H4 (cell line): ENCODE measurements at regions not wholly inside any gene's neighbourhood (a gene's known extent, or its start where the extent isn't known, plus 50 kb on each side); places are given as distances from the start of the nearest gene placed in this dataset.

Experiments used
- DNase-seq: peaks from one replicate; pipeline ENCODE4 v3.0.0-alpha.2; 2015; ENCODE audit warnings: low spot score

DNA sequence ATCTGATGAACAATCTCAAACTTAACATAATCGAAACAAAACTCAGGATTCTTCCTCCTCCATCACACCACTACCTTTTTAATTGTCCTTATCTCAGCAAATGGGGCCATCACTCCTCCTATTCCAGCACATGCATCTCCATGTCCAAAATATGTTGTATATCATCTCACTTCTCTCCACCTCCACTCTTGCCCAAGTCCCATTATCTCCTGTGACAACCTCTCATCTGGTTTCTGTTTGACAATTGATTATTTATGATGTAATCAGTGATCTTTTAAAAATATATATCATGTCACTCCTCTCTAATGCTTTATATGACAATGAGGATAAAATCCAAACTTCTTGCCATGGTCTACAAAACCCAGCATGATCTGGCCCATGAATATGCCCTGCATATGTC, 200.8 kb upstream of the HMGA2 start:
- no peak for DNase-seq

DNA sequence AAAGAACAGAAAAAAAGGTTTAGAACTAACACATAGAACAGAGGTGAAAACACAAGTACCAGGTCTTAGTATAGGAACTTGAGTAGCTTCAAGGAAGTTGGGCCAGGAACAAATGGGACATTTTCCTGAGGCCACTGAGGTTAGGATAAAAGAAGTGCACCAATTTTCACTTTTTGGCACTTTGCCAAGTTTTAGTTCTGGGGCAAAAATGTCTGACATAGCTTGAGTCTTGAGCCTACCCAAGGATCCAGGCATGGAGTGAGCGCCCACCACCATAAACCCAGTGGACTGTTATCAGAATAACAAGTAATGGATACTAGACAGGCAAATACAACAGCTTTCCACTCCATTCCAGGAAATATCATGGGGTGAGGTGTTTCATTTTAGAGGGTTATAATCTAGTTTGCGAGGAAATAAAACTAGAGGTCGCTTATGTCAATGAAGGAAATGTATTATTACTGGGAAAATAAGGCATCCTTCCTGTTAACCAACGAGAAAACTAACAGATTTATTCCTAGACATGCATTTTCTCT, 199.7 kb upstream of the HMGA2 start:
- DNase-seq, result no peak

DNA sequence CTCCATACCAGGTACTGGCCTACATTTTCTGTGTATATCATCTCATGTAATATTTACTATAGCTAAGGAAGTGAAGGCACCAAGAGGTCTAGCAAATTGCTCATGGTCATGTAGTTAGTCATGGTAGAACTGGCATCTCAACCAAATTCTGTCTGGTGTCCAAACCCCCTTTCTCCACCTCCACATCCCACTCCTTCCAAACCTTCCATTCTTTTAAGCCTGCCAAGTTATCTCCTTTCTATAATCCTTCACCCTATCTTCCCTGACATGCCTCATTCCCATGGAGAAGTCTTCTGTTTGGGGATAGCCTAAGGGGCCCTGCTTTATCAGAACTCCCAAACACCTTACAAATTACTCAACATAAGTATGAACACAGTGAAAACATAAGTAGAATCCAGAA, 196.2 kb upstream of the HMGA2 start:
- DNase-seq, result no peak

DNA sequence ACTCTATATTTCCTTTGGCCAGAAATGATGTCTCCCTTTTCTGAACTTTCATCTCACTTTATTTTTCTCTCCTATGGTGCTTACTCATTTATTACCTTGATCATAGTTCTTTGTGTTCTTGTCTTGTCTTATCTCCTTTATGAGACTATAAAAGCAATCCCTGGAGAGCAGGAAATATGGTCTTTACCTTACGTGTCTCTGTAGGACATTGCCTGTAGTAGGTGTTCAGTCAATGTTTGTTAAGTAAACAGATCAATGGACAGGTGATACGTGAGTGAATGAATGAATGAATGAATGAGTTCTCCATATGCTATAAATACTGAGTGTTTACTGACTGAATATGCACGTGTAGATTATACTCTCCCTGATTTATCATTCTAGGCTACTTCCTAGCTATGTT, 193.7 kb upstream of the HMGA2 start:
- no peak for DNase-seq

DNA sequence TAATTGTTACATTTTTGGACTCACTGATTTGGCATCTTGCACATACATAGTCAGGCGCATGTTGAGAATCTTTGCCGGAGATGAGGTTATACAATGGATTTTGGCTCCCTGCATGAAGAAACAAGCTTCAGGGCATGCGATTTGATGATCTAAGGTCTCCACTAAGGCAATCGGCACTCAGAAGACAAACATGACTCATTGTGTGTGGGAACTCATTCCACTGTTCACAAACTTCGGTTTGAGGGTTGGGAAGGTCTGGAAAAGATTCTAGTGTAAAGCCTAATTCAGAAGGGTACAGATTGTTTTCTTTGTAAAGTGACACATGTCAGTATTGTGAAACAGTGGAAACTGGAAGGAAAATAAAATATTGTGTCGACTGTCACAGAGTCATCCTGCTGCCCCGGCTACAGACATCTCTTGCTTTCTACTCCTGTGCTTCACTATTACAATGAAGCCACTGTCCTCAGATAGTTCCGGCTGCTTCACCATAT, 192.6 kb upstream of the HMGA2 start:
- peak; percentile 89 for DNase-seq

DNA sequence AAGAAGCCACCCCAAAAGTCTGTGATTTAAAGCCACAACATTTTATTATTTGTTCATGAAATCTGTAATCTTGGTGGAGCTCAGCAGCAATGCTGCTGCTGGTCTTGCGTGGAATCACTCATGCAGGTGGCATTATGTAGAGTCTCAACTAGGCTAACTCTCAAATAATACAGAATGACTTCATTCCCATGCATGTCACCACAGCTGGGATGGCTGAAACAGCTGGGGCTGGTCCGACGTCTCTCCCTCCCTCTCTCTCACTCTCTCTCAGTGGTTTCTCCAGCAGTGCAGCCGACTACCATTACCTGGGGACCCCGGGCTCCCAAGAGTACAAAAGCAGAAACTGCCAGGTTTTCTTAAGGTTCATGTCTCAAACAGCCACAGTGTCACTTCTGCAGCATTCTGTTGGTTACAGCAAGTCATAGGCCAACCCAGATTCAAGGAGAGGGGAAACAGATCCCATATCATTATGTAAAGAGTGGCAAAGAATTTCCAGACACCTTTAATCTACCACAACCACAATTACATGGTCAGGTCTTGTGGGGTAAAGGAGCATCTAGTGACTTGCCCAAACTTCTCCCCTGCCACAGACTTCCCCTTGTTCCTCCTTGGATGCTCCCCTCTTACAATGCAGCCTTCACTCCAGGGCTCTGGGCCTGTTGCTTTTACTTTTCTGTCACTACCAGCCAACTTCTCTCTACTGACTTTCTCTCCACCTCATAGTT, 192.0 kb upstream of the HMGA2 start:
- DNase-seq, result peak; percentile 16

DNA sequence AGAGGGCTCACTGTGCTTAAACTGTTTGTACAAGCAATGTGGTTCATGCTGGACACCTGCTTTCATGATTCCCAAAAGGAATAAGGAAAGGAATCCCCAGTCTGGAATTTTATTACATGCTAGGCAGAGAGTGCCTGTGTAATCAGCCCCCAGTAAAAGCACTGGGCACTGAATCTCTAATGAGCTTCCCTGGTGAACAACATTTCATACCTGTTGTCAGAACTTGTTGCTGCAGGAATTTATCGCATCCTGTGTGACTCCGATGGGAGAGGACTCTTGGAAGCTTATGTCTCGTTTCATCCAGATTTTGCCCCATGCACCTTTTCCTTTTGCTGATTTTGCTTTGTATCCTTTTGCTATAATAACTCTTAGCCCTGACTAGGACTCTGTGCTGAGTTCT, 190.2 kb upstream of the HMGA2 start:
- DNase-seq, result no peak

DNA sequence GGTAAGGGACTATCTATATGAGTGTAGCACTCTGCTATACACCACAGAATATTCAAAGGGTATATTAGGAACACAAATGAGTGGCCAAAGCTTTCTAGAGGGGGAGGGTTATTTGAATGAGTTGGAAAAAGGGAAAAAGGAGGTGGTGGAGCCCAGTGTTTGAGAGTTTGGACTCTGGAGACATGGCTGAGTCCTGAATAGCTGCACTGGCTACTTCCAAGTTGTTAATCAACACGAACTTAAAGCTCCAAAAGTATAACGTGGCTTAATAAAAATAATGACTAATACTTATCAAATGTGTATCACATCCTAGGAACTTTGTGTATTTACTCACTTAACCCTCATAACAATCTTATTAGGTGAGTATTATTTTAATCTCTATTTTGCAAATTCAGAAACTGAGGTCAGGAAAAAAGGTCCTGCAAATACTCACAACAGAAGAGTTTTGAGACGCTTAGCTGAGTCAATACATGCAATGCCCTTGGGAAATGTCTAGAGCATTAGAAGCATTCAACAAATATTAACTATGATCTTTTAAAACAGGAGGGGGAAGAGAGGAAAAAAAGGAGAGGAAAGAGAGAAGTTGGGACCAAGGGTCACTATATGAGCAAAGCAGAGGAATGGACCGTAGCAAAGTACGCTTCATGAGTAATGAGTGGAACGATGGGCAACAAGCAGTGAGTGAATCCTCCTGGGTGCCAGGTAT, 189.5 kb upstream of the HMGA2 start:
- DNase-seq, result no peak

DNA sequence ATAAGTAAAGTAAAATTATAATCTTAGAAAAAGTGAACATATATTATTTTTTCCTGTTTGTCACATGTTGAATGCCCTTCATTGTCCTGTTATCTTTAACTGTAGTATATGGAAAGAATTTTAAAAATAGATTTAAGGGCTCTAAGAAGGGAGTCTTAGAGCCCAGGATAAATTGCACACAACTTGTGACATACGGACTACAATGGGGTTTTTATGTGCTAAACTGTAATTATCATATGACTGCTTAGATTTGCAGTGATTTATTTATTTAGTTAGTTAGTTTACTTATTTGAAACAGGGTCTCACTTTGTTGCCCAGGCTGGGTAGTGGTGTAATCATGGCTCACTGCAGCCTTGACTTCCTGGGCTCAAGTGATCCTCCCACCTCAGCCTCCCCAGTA, 187.8 kb upstream of the HMGA2 start:
- DNase-seq, result no peak

DNA sequence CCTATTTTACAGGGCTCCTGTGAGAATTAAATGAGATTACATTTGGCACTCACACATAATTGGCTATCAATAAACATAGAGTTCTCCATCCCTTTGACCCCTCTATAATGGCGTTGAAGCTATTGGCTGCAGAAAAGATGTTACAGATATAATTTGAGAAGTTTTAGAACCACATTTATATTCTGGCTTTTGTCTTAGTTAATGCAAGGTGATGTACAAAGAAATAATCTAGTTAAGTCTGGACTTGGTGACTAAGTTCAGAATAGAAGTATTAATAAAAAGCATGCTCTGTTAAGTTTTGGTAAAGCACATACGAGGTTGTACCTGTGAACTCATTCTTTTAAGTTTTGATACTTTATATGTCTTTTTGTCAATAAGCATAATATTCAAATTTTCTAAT, 187.1 kb upstream of the HMGA2 start:
- no peak for DNase-seq

DNA sequence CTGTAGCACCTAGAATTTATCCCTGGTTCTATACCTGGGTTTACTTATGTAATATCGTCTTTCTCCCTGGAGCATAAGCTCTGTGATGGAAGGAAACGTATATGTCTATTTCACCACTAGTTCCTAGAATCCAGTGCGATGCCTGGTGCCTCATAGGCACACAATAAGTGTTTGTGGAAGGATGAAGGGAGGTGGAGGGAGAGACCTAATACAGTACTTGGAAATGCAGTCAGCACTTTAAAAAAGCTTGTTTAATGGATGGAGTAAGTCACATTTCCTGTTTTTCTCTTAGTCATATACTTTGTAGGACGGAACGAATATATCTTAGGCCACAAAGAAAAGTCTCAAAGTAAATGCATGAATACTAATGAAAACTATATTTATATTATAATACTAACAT, 186.5 kb upstream of the HMGA2 start:
- no peak for DNase-seq

DNA sequence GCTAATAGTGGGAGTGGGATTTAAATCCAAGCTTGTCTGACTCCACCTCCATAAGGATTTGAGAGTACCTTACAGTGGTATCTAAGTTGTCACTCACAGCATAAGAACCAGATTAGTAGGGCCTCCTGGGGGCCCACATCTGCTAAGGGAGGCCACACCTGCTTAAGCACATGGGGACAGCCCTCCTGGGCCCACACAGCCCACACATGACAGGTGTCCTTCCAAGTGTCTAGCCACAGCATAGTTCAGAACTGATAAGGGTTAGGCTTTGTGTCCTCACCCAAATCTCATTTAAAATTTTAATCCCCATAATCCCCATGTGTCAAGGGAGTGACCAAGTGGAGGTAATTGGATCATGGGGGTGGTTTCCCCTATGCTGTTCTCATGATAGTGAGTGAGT, 186.0 kb upstream of the HMGA2 start:
- no peak for DNase-seq

DNA sequence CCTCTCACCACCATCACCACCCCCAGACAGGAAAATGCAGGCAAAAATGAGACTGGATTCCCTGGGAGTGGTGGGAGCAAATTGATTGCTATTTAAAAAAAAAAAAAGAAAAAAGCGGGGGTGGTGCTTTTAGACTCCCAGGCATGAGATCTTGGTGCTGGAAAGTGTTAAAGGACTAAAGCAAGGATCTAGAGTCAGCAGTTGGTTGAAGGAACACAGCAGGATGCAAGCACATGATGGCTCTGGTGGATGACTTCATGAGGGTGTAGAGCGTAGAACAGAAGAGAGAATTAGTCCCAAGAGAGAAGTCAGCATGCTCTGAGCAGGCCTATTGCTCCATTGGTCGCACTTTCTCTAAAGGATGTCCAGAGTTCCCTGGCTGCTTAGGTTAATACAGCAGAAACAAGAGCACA, 183.8 kb upstream of the HMGA2 start:
- DNase-seq, result no peak

DNA sequence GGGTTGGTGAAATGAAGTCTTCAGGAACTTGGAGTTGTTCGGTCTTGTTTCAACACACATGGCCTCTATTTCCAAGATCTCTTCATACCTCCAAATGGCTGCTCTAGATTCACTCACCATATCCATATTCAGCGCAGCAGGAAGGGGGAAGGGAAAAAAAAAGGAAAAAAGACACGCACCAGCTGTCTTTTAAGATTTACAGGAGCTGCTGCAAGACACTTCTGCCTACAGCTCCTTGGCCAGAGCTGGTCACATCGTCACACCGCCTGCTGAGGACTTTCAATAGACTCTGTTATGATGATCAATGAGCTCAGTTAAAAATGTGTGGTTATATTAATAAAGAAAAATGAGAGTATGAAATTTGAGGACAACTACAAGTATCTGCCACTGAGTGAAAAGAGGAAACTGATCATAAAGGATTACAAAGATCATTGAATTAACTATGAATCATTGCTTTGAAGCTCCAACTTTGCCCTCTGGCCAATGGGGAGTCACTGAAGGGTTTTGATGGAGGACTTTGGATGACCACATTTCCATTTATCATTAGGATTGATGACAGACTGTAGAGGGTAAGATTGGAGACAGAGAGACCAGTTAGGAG, 182.1 kb upstream of the HMGA2 start:
- DNase-seq, result no peak

DNA sequence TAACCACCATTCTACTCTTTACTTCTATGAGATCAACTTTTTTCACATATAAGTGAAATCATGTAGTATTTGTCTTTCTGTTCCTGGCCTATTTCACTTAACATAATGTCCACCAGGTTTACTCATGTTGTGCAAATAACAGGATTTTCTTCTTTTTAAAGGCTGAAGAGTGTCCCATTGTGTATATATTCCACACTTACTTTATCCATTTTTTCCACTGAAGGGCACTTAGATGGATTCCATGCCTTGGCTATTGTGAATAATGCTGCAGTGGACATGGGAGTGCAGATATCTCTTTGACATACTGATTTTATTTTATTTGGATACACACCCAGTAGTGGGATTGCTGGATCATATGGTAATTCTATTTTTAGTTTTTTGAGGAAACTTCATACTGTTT, 181.1 kb upstream of the HMGA2 start:
- no peak for DNase-seq

DNA sequence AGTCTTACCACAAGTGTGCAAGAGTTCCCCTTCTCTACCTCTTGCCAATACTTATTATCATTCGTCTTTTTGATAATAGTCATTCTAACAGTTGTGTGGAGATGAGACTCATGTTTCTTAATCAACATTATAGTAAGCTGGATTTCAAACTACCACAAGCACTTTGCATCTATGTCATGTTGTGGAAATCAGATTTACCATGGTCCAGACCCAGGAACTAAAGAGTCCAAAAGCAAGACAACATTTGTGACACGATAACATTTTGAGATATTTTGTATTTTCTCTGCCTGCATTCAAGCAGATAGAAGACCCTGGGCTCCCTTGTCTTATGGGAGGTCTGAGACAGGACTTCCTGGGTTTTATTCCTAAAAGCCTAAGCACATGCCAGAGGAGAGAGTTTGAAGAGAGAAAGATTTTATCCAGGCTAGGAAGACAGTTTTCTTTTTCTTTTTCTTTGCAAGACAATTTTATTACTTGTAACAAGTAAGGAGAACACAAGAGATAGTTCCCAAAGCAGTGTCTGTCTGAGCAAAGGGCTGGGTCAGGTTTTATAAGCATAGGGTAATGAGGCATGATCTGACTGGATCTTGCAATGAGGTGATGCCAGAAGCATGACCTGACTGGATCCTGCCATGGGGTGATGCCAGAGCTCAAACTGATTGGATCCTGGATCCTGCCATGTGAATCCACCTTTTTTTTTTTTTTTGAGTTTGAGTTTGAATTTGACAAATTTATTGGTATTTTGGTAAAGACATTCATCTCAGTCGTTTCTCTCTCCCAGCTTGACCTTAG, 180.5 kb upstream of the HMGA2 start:
- DNase-seq, result no peak

DNA sequence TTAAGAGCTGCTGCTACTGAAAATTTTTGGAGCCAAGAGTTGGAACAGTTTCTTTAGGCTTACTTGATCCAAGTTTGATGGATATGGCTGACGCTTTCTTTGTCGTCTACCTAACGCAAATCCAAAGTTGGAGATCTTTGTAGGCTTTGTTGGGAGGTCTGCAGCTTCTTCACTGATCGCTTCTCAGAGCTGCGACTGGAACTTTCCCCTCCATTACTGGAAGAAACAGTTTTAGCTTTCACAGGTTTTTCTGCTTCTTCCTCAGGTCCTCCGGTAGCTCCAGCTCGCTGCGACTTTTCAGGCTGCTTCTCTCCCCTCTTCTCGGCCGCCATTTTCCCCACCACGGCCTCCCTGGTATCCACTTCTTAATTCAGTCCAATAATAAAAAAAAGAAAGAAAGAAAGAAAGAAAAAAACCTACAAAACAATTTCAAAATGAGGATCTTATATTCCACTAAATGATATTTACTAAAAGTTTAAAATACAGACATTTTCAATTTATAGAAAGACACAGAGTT, 178.1 kb upstream of the HMGA2 start:
- DNase-seq, result no peak

DNA sequence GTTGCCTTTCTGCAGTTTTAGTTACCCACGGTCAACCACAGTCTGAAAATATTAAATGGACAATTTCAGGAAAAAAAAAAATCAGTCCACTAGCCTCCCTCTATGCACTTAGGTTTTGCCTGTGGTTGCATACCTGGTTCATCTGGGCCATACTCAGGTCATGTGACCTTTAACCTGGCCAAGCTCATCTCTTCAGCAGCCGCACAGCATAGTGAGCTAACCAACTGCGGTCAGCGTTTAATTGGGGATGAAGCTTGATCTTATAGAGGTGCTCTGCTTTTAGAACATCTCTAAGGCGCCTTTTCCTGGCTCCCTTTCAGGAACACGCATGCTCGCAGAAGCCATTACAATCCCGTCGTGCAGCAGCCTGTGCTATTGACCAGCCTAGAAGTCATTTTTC, 177.2 kb upstream of the HMGA2 start:
- DNase-seq, result no peak

DNA sequence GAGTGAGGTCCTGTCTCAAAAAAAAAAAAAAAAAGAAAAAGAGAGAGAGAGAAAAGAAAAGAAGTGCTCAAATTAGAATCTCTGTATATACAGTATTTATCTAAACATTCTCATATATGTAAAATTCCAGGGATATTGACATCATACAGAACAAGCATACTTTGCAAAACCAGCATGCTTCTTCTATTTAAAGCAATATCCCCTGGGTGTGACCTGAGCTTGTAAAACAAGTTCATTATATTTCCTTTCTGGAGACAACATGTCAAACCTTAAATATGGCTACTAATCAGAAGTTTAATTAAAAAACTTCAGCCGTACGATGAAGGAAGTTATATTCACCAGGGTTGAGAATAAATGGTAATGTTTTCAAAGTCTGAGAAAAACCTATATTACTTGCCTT, 175.8 kb upstream of the HMGA2 start:
- DNase-seq, result no peak

DNA sequence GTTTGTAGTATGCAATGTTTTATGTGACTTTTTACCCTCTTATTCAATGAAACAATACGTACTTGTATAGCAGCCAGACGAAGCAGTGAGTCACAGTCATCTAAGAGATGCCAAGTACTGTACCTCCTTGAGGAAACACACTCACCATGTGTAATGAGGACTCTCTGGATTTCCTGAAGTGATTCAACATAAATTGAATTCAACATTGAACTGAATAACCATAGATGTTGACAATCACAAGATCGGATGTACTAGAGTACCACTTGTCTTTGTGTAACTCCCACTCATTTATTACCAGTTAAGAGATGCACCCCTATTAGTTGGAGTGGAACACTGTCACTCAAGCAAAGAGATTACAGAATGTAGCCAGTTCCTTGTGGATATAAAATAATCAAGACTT, 175.2 kb upstream of the HMGA2 start:
- peak; percentile 94 for DNase-seq

DNA sequence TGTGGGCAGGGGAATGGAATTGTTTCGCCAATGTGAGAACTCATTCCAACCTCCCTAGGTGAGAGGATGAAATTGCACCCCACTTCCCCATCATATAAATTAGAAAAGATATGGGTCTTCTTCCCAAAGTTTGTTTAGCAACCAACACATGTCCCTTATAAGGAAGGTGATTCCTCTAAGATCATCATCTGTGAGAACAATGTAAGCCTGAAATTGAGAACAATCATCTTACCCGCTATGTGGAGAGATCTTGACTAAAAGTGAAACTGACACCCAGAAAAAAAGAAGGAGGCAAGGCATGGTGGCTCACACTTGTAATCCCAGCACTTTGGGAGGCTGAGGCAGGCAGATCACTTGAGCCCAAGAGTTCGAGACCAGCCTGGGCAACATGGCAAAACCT, 173.2 kb upstream of the HMGA2 start:
- no peak for DNase-seq

DNA sequence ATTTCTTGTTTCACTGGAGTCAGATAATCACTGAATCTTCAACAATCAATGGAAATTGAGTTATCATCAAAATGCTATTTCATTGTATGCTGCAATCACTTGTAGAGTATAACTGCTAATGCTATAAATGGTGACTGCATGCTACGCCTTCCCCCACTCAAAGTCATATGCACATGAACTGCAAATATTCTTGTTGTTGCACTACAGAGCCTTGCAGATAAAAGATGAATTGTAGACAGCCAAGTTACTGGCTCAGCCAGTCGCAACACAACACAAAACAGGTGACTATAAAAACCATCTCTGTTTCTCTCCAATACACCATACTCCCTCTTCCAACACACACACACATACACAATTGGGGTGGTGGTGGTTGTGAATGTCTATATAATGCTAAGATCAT, 171.0 kb upstream of the HMGA2 start:
- DNase-seq, result no peak
